Stimulated activated CD8-positive, alpha-beta memory T cell treated with anti-CD3 and anti-CD28 coated beads, Interleukin-7, amount 100 ng/mL, for 1 hour (primary cell): ENCODE measurements at regions not wholly inside any gene's neighbourhood (a gene's known extent, or its start where the extent isn't known, plus 50 kb on each side); places are given as distances from the start of the nearest gene placed in this dataset.
"Not testable (repeated sequence)": the region's sequence is repeated elsewhere in the genome, so short reads cannot be mapped to it uniquely, and the experiment has no call there.

Experiments used
- DNase-seq, 2 donors: peaks; one replicate each; pipeline ENCODE4 v3.0.0-alpha.2; 2020; ENCODE audit warnings: low read depth in 2 of 2

DNA sequence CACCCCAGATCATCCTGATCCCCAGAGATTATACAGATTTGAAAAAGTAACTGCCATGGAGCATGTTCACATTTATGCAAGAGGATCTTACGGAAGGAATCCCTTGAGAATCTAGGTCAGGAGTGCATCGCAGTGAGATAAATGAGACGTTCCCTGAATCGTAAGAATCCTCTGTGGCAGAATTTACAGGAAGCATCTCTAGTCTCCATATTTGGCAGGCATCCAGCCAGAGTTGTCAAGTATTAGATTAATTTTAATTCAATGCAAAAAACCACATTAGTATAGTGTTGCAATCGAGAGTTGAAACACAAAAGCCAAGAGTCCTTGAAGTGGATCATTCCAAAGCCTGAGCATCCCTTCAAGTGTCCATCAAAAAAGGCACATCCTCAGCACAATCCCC, 100.8 kb downstream of the RRAGC start:
- no peak for DNase-seq

DNA sequence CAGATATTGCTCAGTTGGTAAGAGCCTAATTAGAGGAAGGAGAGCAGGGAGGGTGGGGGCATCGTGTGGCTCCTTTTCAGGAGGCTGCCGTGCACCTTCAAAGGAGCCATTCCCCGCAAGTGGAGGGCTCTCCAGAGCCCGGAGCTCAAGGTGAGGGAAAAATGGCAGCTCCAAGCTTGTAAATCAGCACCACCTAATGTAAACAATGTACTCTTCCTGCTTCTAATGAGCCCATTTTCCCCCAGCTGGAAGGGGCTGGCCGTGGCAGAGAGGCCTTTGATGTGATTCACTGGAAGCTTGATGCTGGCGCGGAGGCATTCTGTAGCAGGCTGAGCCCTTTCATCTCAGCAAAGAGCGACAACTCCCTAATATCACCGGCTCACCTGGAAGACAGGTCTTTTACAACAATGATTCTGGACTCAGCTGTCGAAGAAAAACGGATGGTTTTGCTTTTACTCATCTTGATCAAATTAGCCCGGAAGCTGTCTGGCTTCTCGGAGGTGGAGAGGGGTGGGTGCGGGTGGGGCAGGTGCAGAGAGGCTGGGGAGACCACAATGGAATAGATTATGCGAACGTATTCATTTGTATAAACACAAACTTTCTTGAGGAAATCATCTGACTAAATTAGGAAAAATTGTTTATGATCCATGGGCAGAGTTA, 112.5 kb downstream of the RRAGC start:
- DNase-seq = no peak

DNA sequence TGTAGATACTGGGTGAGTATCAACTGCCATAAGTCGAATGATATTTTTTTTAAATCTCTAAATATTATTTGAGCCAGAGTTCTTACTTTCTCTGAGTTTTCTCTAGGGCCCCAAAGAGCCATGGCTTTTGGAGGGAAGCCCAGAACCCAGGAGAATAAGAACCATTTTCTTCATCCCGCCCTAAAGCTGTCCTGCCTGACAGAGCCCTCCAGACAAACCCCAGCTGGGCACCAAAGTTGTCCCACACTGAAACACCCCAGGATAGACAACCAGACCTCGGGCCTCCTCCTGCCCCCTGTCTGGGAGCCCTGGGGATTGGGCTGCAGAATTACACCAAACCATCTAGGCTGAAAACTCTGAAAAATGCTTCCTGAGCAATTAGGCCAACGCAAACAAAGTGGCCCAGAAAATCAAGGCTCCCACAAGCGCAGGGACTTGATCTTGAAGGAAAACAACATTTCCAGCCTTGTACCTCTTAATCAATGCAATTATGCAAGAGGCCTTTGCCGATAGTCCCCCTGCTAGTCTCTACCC, 113.1 kb downstream of the RRAGC start:
- no peak for DNase-seq

DNA sequence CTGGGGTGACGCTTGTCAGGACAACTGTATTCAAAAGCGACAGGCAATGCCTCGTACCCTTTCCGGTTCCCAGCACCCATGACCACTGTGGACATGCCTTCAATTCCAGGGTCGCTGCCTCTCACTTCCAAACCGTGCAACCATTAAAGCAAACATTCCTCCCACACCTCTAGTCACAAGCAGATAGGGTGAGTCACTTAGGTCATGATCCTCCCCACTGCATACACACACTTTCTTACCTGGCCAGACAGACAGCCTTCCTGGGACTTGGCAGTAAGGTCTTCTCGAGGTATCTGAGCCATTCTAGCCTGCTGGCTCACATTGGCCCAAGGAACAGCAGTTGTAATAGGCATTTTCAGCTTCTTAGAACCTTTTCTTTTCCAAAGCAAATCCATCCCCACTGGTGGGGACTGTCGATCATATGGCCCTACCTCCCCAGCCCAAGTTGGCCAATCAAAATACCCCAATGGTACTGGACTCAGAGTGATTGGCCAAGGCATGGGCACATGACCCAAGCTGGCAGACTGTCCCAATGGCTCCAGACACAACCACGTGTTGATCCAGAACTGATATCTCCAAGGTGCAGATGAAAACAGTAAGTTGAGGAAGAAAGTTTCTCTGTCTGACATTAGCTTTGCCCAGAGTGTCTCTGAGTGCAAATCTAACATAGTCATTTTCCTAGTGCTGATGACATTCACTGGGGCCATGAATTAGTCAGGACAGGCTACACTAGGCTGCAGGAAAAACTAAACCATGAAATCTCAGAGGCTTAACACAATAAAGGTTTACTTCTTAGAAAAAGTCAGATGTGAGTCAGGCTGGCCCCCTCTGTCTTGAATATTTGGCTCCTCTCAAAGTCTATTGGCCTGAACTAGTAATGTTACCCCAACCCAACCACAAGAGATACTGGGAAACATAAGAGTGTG, 113.8 kb downstream of the RRAGC start:
- no peak for DNase-seq

- no peak for DNase-seq
These were observed 114.9 kb downstream of the RRAGC start for GRCh38 chr1:38744452-38745350.

GRCh38 chr1:38743184-38743583, 116.4 kb downstream of the RRAGC start:
- no peak for DNase-seq

GRCh38 chr1:38741341-38741740, 118.2 kb downstream of the RRAGC start:
- DNase-seq = no peak

DNA sequence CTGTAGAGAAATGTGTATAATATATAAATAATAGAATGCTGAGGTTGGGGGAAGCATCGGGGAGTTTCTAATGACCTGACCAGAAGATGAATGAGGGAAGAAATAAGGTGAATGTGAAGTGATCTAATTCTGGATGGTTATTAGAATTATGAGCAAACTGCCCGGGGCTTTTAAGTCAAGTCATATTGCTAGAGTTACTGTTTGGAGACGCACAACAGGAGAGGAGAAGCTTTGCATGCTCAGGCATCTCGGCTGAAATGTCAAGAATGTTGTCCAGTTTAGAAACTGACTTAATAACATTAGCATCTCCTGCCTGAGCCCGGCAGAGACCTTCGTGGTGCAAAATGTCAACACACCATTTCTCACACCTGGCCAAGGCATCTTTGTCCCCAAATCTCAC, 119.1 kb downstream of the RRAGC start:
- no peak for DNase-seq

DNA sequence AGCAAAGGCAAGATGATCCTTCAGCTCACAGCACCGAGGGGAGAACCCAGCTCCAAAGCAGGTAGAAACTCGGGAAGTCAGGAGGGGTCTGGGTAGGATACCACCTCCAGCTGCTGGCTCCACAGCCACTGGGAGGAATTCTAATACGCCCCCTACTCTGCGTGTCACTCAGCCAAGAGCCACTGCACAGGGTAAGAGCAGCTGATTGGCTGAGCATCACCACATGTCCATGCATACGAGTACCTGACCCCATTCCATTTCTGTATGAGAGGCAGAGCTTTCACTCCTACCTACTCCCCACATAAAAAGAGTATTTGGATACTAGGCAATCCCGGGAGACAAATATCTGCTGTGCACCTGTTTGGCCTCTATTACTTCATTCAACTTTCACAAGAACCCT, 121.4 kb downstream of the RRAGC start:
- DNase-seq = no peak

- no peak for DNase-seq
These were observed 123.2 kb downstream of the RRAGC start for GRCh38 chr1:38736399-38736798.

DNA sequence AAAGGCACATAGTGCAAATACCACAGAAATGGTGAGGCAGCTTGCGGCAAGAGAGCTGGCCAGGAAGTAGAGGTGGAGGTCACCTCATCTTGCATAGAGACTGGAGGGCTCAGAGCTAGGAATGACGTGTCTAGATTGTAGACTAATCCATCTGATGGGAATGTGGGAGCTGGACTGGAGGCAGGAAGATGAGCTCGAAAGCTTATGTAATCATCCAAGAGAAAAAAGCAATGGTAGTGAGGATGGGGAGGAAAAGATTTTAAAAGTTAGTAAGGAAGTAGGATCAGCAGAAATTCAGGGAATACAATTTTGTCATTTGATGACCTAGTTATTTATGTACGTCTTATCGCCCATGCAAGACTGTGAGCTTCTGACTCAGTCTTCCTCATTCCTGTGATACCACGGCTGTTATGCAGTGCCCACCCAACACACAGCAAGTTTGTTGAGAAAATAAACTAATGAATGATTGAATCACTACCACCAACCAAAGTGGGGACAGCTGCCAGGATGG, 123.9 kb downstream of the RRAGC start:
- no peak for DNase-seq

DNA sequence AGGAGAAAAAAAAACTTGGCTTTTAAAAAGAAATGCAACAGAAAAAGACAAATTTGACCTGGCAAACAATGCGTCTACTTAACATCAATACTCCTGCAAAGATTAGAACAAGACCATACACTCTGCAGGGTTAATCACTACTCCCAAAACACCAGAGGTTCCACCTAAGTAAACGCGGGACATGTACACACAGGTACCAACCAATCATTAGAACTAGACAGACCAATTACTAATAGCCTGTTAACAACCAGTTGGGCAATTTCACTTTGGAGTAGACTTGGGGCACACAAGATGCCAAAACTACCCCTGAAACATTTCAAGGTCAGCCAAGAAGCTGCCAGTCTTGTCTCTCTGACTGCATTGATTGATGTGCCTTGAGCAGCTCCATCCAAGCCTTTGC, 125.8 kb downstream of the RRAGC start:
- no peak for DNase-seq

- no peak for DNase-seq
These were observed 128.8 kb downstream of the RRAGC start for GRCh38 chr1:38730511-38731397.

- DNase-seq = no peak
These were observed 131.0 kb downstream of the RRAGC start for GRCh38 chr1:38728585-38728908.

GRCh38 chr1:38727684-38728584, 131.6 kb downstream of the RRAGC start:
- no peak for DNase-seq

GRCh38 chr1:38725321-38725961, 134.1 kb downstream of the RRAGC start:
- DNase-seq = not testable (repeated sequence)

GRCh38 chr1:38724160-38725131, 135.1 kb downstream of the RRAGC start:
- no peak for DNase-seq

DNA sequence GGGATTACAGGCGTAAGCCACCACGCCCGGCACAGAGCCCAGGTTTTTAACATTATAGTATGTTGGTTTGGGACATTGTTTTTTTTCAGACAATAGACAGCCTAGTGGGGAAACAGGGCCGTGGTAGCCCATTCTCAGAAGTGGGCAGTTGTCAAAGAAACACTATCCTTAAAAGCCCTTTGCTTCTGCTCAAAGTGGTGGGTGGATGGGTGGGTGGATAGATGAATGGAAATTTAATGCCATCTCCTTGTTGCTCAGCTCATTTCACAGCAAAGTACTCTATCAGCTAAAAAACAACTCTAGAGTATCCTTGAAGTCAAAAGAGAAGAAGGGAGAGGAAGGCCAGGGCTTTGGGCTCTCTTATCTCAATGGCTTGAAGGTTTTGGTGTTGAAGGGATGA, 137.8 kb downstream of the RRAGC start:
- DNase-seq = no peak
